H1 (cell line): ENCODE measurements at regions not wholly inside any gene's neighbourhood (a gene's known extent, or its start where the extent isn't known, plus 50 kb on each side); places are given as distances from the start of the nearest gene placed in this dataset.

ENCODE experiments used
- CTCF ChIA-PET: fragments of 300-600 bp; sonication (Branson Sonifier 250); formaldehyde crosslinking; loops from one replicate; lab custom pipeline; 2021; ENCODE audit not compliant: partially characterized antibody; lab: Charles Lee
- POLR2A ChIA-PET: fragments of 300-600 bp; sonication (Branson Sonifier 250); formaldehyde crosslinking; loops from one replicate; lab custom pipeline; 2021; ENCODE audit warnings: inconsistent platforms; ENCODE audit not compliant: partially characterized antibody; lab: Charles Lee
- DNase-seq, 2 experiments: peaks; one replicate each; pipeline versions ENCODE4 v3.0.0 to v3.0.0-alpha.2; 2010 to 2022; ENCODE audit warnings: low spot score in 2 of 2, low read depth in 1 of 2, mixed read lengths in 1 of 2
- FAIRE-seq: peaks from 2 replicates; lab custom pipeline; 2011; peaks lifted over from hg19 to GRCh38; lab: Jason Lieb, UNC
- H2AFZ ChIP-seq: 2 replicates; pipeline ENCODE4 v1.8.1; 2012; ENCODE audit warnings: low read length, inconsistent platforms
- H2AK5ac ChIP-seq: 2 replicates; pipeline ENCODE4 v1.6.1; 2013; ENCODE audit warnings: low read depth, low read length
- H2BK120ac ChIP-seq: replicated peaks from 2 replicates; pipeline ENCODE3; 2013; ENCODE audit warnings: low read depth, low read length, inconsistent platforms
- H2BK12ac ChIP-seq: 2 replicates; pipeline ENCODE4 v1.6.1; 2013; ENCODE audit warnings: low read depth, low read length
- H2BK15ac ChIP-seq: 2 replicates; pipeline ENCODE4 v1.6.1; 2013; ENCODE audit warnings: low read length
- H2BK20ac ChIP-seq: 2 replicates; pipeline ENCODE4 v1.6.1; 2013; ENCODE audit warnings: low read length
- H2BK5ac ChIP-seq: 2 replicates; pipeline ENCODE4 v1.6.1; 2013; ENCODE audit warnings: low read depth, low read length
- H3K14ac ChIP-seq: 2 replicates; pipeline ENCODE4 v1.6.1; 2013; ENCODE audit warnings: inconsistent platforms; ENCODE audit not compliant: insufficient read length
- H3K18ac ChIP-seq: 2 replicates; pipeline ENCODE4 v1.6.1; 2013; ENCODE audit warnings: low read length; ENCODE audit errors: extremely low read depth
- H3K23ac ChIP-seq: 2 replicates; pipeline ENCODE4 v1.6.1; 2013; ENCODE audit warnings: inconsistent platforms; ENCODE audit not compliant: insufficient read length
- H3K23me2 ChIP-seq: 2 replicates; pipeline ENCODE4 v1.6.1; 2013; ENCODE audit warnings: low read depth, low read length
- H3K27ac ChIP-seq: 2 replicates; pipeline ENCODE4 v1.6.1; 2011; ENCODE audit warnings: low read depth, low read length, inconsistent platforms
- H3K27me3 ChIP-seq, 4 experiments: replicated peaks in 1 of 4; 1 replicate in 1 of 4; 2 replicates in 3 of 4; pipeline versions ENCODE4 v1.6.1 to v1.8.1; 2011 to 2013; ENCODE audit warnings: low read length in 3 of 4, mild to moderate bottlenecking in 3 of 4, inconsistent platforms in 2 of 4, mixed read lengths in 2 of 4, moderate library complexity in 1 of 4; ENCODE audit not compliant: control insufficient read depth in 3 of 4, insufficient read depth in 3 of 4; ENCODE audit errors: extremely low read depth in 1 of 4
- H3K36me3 ChIP-seq, 4 experiments: 2 replicates each; pipeline versions ENCODE4 v1.6.1 to v1.8.1; 2011 to 2013; ENCODE audit warnings: mild to moderate bottlenecking in 4 of 4, low read length in 3 of 4, moderate library complexity in 2 of 4, control low read depth in 1 of 4, inconsistent platforms in 1 of 4; ENCODE audit not compliant: insufficient read depth in 4 of 4, control insufficient read depth in 2 of 4
- H3K4ac ChIP-seq: replicated peaks from 2 replicates; pipeline ENCODE3; 2013; ENCODE audit warnings: low read length, low read depth, mixed read lengths, inconsistent platforms; ENCODE audit not compliant: insufficient read length
- H3K4me1 ChIP-seq, 4 experiments: replicated peaks in 1 of 4; 1 replicate in 1 of 4; 2 replicates in 3 of 4; pipeline versions ENCODE4 v1.6.1 to v1.8.1; 2011 to 2013; ENCODE audit warnings: low read length in 3 of 4, inconsistent platforms in 2 of 4, mixed read lengths in 1 of 4; ENCODE audit not compliant: insufficient read depth in 4 of 4, control insufficient read depth in 3 of 4
- H3K4me2 ChIP-seq, 2 experiments: 2 replicates each; pipeline versions ENCODE4 v1.6.1 to v1.8.1; 2011 to 2013; ENCODE audit warnings: low read depth in 2 of 2, low read length in 2 of 2, control low read depth in 1 of 2, inconsistent platforms in 1 of 2, mild to moderate bottlenecking in 1 of 2; ENCODE audit not compliant: insufficient read depth in 1 of 2
- H3K4me3 ChIP-seq, 4 experiments: fragments of 200-600, 300-600 bp in 1 of 4; sonication (generic), shearing (Covaris generic), sonication (Bioruptor Twin) in 1 of 4; 2 replicates each; pipeline versions ENCODE4 v1.5.1 to v1.8.1; 2011 to 2016; ENCODE audit warnings: low read length in 4 of 4, low read depth in 3 of 4, control low read depth in 2 of 4, inconsistent platforms in 2 of 4, mild to moderate bottlenecking in 2 of 4, mixed read lengths in 1 of 4, moderate library complexity in 1 of 4; ENCODE audit not compliant: insufficient read depth in 2 of 4; ENCODE audit errors: extremely low read depth in 1 of 4
- H3K56ac ChIP-seq: replicated peaks from 2 replicates; pipeline ENCODE3; 2013; ENCODE audit warnings: low read depth, mild to moderate bottlenecking, mixed read lengths, low read length, inconsistent platforms; ENCODE audit not compliant: insufficient read length
- H3K79me1 ChIP-seq: 2 replicates; pipeline ENCODE4 v1.6.1; 2013; ENCODE audit warnings: low read depth, low read length, control low read depth
- H3K79me2 ChIP-seq, 2 experiments: 2 replicates each; pipeline versions ENCODE4 v1.6.1 to v1.8.1; 2012 to 2013; ENCODE audit warnings: low read length in 2 of 2, mild to moderate bottlenecking in 2 of 2, inconsistent platforms in 1 of 2; ENCODE audit not compliant: insufficient read depth in 2 of 2, control insufficient read depth in 1 of 2
- H3K9ac ChIP-seq, 4 experiments: replicated peaks in 1 of 4; 1 replicate in 1 of 4; 2 replicates in 3 of 4; pipeline versions ENCODE4 v1.6.1 to v1.8.1; 2011 to 2013; ENCODE audit warnings: low read depth in 3 of 4, low read length in 3 of 4, control low read depth in 2 of 4, mild to moderate bottlenecking in 2 of 4, moderate library complexity in 2 of 4, inconsistent platforms in 1 of 4; ENCODE audit errors: extremely low read depth in 1 of 4
- H3K9me3 ChIP-seq, 2 experiments: 2 replicates each; pipeline versions ENCODE4 v1.6.1 to v1.8.1; 2012 to 2013; ENCODE audit warnings: mild to moderate bottlenecking in 2 of 2, moderate library complexity in 2 of 2, control low read depth in 1 of 2, inconsistent platforms in 1 of 2, low read depth in 1 of 2, low read length in 1 of 2, mixed read lengths in 1 of 2; ENCODE audit not compliant: insufficient read depth in 2 of 2
- H4K20me1 ChIP-seq, 2 experiments: replicated peaks in 1 of 2; 2 replicates each; pipeline versions ENCODE3 to v1.8.1; 2011 to 2013; ENCODE audit warnings: inconsistent platforms in 2 of 2, low read length in 2 of 2, mild to moderate bottlenecking in 1 of 2; ENCODE audit not compliant: insufficient read depth in 2 of 2, control insufficient read depth in 1 of 2
- H4K5ac ChIP-seq: 2 replicates; pipeline ENCODE4 v1.6.1; 2013; ENCODE audit warnings: low read length, low read depth, mixed read lengths, inconsistent platforms; ENCODE audit not compliant: insufficient read length
- H4K8ac ChIP-seq: 2 replicates; pipeline ENCODE4 v1.8.0; 2013; ENCODE audit warnings: mild to moderate bottlenecking, moderate library complexity, low read length, inconsistent platforms; ENCODE audit not compliant: insufficient read depth; ENCODE audit errors: extremely low read depth
- H4K91ac ChIP-seq: replicated peaks from 2 replicates; pipeline ENCODE3; 2013; ENCODE audit warnings: low read length, mixed read lengths, inconsistent platforms; ENCODE audit not compliant: insufficient read length
- ATF3 ChIP-seq: IDR thresholded peaks from 2 replicates; pipeline ENCODE4 v1.6.1; 2011; ENCODE audit warnings: low read depth, mild to moderate bottlenecking, low read length; ENCODE audit not compliant: insufficient read depth
- CHD1 ChIP-seq: IDR thresholded peaks from 2 replicates; pipeline ENCODE4 v1.6.1; 2012; ENCODE audit warnings: low read depth, low read length, improper control_type of control experiment
- E2F6 ChIP-seq: IDR thresholded peaks from 2 replicates; pipeline ENCODE4 v1.6.1; 2012; ENCODE audit warnings: inconsistent platforms
- EZH2 ChIP-seq: fragments of 200-600 bp; sonication (generic); IDR thresholded peaks from 2 replicates; pipeline ENCODE4 v1.7.1; 2012; ENCODE audit warnings: low read depth, mild to moderate bottlenecking, moderate library complexity, low read length, inconsistent platforms; ENCODE audit not compliant: severe bottlenecking
- FOSL1 ChIP-seq: IDR thresholded peaks from 2 replicates; pipeline ENCODE4 v1.6.1; 2011; ENCODE audit warnings: mild to moderate bottlenecking, low read depth, low read length, moderate library complexity; ENCODE audit not compliant: insufficient read depth
- GABPA ChIP-seq: IDR thresholded peaks from 2 replicates; pipeline ENCODE4 v1.6.1; 2011; ENCODE audit warnings: mild to moderate bottlenecking, low read length, moderate library complexity, borderline replicate concordance; ENCODE audit not compliant: insufficient read depth
- JUND ChIP-seq: IDR thresholded peaks from 2 replicates; pipeline ENCODE4 v1.6.1; 2011; ENCODE audit warnings: mild to moderate bottlenecking, improper control_type of control experiment, low read length
- KDM4A ChIP-seq: IDR thresholded peaks from one replicate; pipeline ENCODE4 v1.7.1; 2012; ENCODE audit warnings: low read depth, mild to moderate bottlenecking, moderate library complexity, low read length, inconsistent platforms; ENCODE audit not compliant: severe bottlenecking
- MAFK ChIP-seq: IDR thresholded peaks from 2 replicates; pipeline ENCODE4 v1.6.1; 2012; ENCODE audit warnings: low read depth, mild to moderate bottlenecking, improper control_type of control experiment, low read length
- NANOG ChIP-seq: IDR thresholded peaks from 2 replicates; pipeline ENCODE4 v1.6.1; 2011; ENCODE audit warnings: low read length, low read depth, mild to moderate bottlenecking, inconsistent platforms; ENCODE audit not compliant: insufficient read depth, poor library complexity, severe bottlenecking
- NRF1 ChIP-seq: IDR thresholded peaks from 2 replicates; pipeline ENCODE4 v1.6.1; 2011; ENCODE audit warnings: mild to moderate bottlenecking, low read depth, low read length, improper control_type of control experiment
- POLR2A ChIP-seq, 2 experiments: IDR thresholded peaks; 1 replicate in 1 of 2; 2 replicates in 1 of 2; pipeline ENCODE4 v1.6.1; 2011; ENCODE audit warnings: low read depth in 2 of 2, low read length in 2 of 2, mild to moderate bottlenecking in 2 of 2; ENCODE audit errors: control extremely low read depth in 1 of 2
- RAD21 ChIP-seq, 2 experiments: IDR thresholded peaks in 1 of 2; conservative IDR thresholded peaks in 1 of 2; 2 replicates each; pipeline ENCODE4 v1.6.1; 2011; ENCODE audit warnings: low read depth in 2 of 2, low read length in 2 of 2, improper control_type of control experiment in 1 of 2, inconsistent platforms in 1 of 2, mild to moderate bottlenecking in 1 of 2, moderate library complexity in 1 of 2
- SIX5 ChIP-seq: IDR thresholded peaks from 2 replicates; pipeline ENCODE4 v1.6.1; 2011; ENCODE audit warnings: mild to moderate bottlenecking, low read depth, low read length
- SP1 ChIP-seq: IDR thresholded peaks from 2 replicates; pipeline ENCODE4 v1.6.1; 2011; ENCODE audit warnings: low read depth, low read length

GRCh38 chr3:165669504-165669903 is 167.7 kb downstream of the BCHE start:
- Histone ChIP-seq H3K27me3 (no peaks in the 10 kb centered on the region), H2AFZ (no peak overlapping the region), H3K4ac (no peak overlapping the region), H4K5ac (no peak overlapping the region), H2BK20ac (no peak overlapping the region), H3K4me1 (no peaks in the 10 kb centered on the region), H3K9ac (no peak overlapping the region), H3K79me2 (no peaks in the 10 kb centered on the region), H2BK120ac (no peak overlapping the region), H3K4me2 (no peak overlapping the region), H3K18ac (no peak overlapping the region), H3K9me3 (peaks cover 0 to 1% of the 10 kb centered on the region in 2 experiments; a peak in 1 of 4 replicates), H3K14ac (no peak overlapping the region), H3K27ac (no peak overlapping the region), H4K8ac (no peak overlapping the region), H3K79me1 (no peaks in the 10 kb centered on the region), H3K56ac (no peak overlapping the region), H2BK15ac (no peak overlapping the region), H3K23ac (no peak overlapping the region), H4K20me1 (no peaks in the 10 kb centered on the region), H2BK12ac (no peak overlapping the region), H3K23me2 (peaks cover 2% of the 10 kb centered on the region; the same call in 1 of the 2 replicates), H3K4me3 (no peak overlapping the region), H2BK5ac (no peak overlapping the region), H4K91ac (no peak overlapping the region), H2AK5ac (no peak overlapping the region), H3K36me3 (no peaks in the 10 kb centered on the region)
- CTCF ChIA-PET, result interaction anchor here (1.4 kb wide), 1 partner anchor 28 kb away, joined by 3 read pairs; no protein-coding TSS in a partner anchor
- no peak for DNase-seq
- POLR2A ChIA-PET, result no interaction called here
- no peak for FAIRE-seq
- TF ChIP-seq NANOG, result no peak
- TF ChIP-seq POLR2A (IDR thresholded peaks at IDR 0.05; ENCODE audit: control extremely low read depth in 1 of 2, low read depth in 2 of 2, low read length in 2 of 2), result no peak
- TF ChIP-seq SIX5, result no peak
- TF ChIP-seq EZH2, result no peak
- TF ChIP-seq E2F6, result no peak
- no peak for TF ChIP-seq NRF1
- TF ChIP-seq RAD21 (IDR thresholded peaks at IDR 0.05 in 1 of 2, conservative IDR thresholded peaks at IDR 0.05 in 1 of 2; ENCODE audit: low read depth in 2 of 2, low read length in 2 of 2), result no peak
- TF ChIP-seq JUND, result no peak
- TF ChIP-seq GABPA, result no peak
- TF ChIP-seq FOSL1, result no peak
- no peak for TF ChIP-seq CHD1
- no peak for TF ChIP-seq KDM4A
- no peak for TF ChIP-seq ATF3
- TF ChIP-seq MAFK, result no peak
- no peak for TF ChIP-seq SP1
